ENCODE measurements at regions not wholly inside any gene's neighbourhood (a gene's known extent, or its start where the extent isn't known, plus 50 kb on each side); places are given as distances from the start of the nearest gene placed in this dataset.

- DNase-seq (ENCODE audit: low spot score) = no peak
- Histone ChIP-seq H3K9me3 (ENCODE audit: control insufficient read depth in 4 of 4, low read length in 3 of 4) (no peaks in the 10 kb centered on the region), H3K27me3 (ENCODE audit: control insufficient read depth in 4 of 4, insufficient read depth in 4 of 4, low read length in 3 of 4) (no peaks in the 10 kb centered on the region), H3K4me1 (ENCODE audit: control insufficient read depth in 4 of 4, insufficient read depth in 4 of 4, low read length in 3 of 4) (no peaks in the 10 kb centered on the region), H3K9ac (ENCODE audit: low read depth in 1 of 2, low read length in 2 of 2) (no peak overlapping the region), H3K4me3 (ENCODE audit: low read depth in 1 of 3, low read length in 3 of 3) (no peak overlapping the region), H3K27ac (ENCODE audit: low read depth in 1 of 2, low read length in 2 of 2) (no peak overlapping the region), H3K36me3 (ENCODE audit: control insufficient read depth in 4 of 4, insufficient read depth in 3 of 4, low read depth in 1 of 4, low read length in 3 of 4) (no peaks in the 10 kb centered on the region)
- 47% methylated on average over 2 of the region's 2 CpGs for WGBS
- TF ChIP-seq FOXA2 (IDR thresholded peaks at IDR 0.05) (no peak), EGR1 (IDR thresholded peaks at IDR 0.05; ENCODE audit: low read depth in 2 of 2) (no peak), JUND (IDR thresholded peaks at IDR 0.05) (no peak), MAX (IDR thresholded peaks at IDR 0.05) (no peak), ZBTB33 (IDR thresholded peaks at IDR 0.05) (no peak), FOXA1 (IDR thresholded peaks at IDR 0.05) (no peak), GABPA (IDR thresholded peaks at IDR 0.05 in 1 of 2, conservative IDR thresholded peaks at IDR 0.05 in 1 of 2) (no peak), HNF4G (IDR thresholded peaks at IDR 0.05) (no peak), RXRA (IDR thresholded peaks at IDR 0.05) (no peak), TAF1 (conservative IDR thresholded peaks at IDR 0.05) (no peak), CTCF (IDR thresholded peaks at IDR 0.05; ENCODE audit: low read depth, low read length, missing input control) (no peak), NR2F2 (IDR thresholded peaks at IDR 0.05) (no peak), REST (IDR thresholded peaks at IDR 0.05) (no peak), RAD21 (IDR thresholded peaks at IDR 0.05) (no peak)
Observed at GRCh38 chr17:13788385-13788784, 186.7 kb upstream of the HS3ST3A1 start.

- 49% methylated on average over 2 of the region's 2 CpGs for whole genome bisulfite sequencing
- no peak overlapping the region for H3K9ac ChIP-seq (ENCODE audit: low read depth in 1 of 2, low read length in 2 of 2)
- no peaks in the 10 kb centered on the region for H3K4me1 ChIP-seq (ENCODE audit: control insufficient read depth in 4 of 4, insufficient read depth in 4 of 4, low read length in 3 of 4)
- H3K9me3 ChIP-seq (ENCODE audit: control insufficient read depth in 4 of 4, low read length in 3 of 4) = no peaks in the 10 kb centered on the region
- TF ChIP-seq RAD21 (IDR thresholded peaks at IDR 0.05) (no peak), JUND (IDR thresholded peaks at IDR 0.05) (no peak), HNF4A (conservative IDR thresholded peaks at IDR 0.05) (no peak), SP1 (IDR thresholded peaks at IDR 0.05) (no peak), CTCF (IDR thresholded peaks at IDR 0.05; ENCODE audit: low read depth, low read length, missing input control) (no peak)
- H3K27me3 ChIP-seq (ENCODE audit: control insufficient read depth in 4 of 4, insufficient read depth in 4 of 4, low read length in 3 of 4) = no peaks in the 10 kb centered on the region
- H3K36me3 ChIP-seq (ENCODE audit: control insufficient read depth in 4 of 4, insufficient read depth in 3 of 4, low read depth in 1 of 4, low read length in 3 of 4) = no peaks in the 10 kb centered on the region
- no peak overlapping the region for H3K4me3 ChIP-seq (ENCODE audit: low read depth in 1 of 3, low read length in 3 of 3)
- H3K27ac ChIP-seq (ENCODE audit: low read depth in 1 of 2, low read length in 2 of 2) = no peak overlapping the region
- no peak for DNase-seq (ENCODE audit: low spot score)
Observed at GRCh38 chr17:13792314-13792713, 190.6 kb upstream of the HS3ST3A1 start.
